GM18519 (cell line): ENCODE measurements at regions not wholly inside any gene's neighbourhood (a gene's known extent, or its start where the extent isn't known, plus 50 kb on each side); places are given as distances from the start of the nearest gene placed in this dataset.

Source experiments
- ATAC-seq: cut with Tn5 transposase; IDR thresholded peaks from one replicate; pipeline ENCODE4 v1.9.1; 2021; ENCODE audit warnings: mild to moderate bottlenecking, moderate library complexity; ENCODE audit not compliant: unreplicated experiment, low FRiP score

DNA sequence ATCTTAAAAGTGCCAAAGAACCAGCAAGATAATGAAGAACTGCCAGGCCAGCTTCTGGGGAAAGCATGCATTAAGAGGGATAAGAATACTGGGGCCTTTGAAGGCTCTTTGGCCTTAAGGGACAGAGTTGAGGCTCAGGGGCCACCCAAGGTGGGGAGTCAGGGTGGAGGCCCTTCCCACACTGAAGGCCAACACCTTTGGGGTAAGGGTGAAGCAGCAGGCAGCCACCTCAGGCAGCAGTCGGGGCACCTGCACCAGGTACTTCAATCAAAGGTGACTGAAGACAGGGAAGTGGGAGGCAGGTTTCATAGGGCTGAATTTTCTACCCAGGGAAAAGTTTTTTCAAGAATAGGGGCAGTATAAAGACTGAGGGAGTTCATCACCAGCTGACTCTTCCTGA, 87.7 kb upstream of the KLF13 start:
- no peak for ATAC-seq

DNA sequence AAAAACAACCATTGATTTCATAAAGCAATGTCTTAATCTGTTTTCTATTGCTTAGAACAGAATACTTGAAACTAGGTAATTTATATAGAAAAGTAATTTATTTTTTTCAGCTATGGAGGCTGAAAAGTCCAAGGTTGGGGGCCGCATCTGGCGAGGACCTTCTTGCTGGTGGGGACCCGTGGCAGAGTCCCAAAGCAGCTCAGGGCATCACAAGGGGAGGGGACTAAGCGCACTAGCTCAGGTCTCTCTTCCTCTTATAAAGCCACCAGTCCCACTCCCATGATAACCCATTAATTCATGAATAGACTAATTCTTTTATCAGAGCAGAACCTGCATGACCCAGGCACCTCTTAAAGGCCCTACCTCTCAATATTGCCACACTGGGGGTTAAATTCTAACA, 87.2 kb upstream of the KLF13 start:
- ATAC-seq: no peak

DNA sequence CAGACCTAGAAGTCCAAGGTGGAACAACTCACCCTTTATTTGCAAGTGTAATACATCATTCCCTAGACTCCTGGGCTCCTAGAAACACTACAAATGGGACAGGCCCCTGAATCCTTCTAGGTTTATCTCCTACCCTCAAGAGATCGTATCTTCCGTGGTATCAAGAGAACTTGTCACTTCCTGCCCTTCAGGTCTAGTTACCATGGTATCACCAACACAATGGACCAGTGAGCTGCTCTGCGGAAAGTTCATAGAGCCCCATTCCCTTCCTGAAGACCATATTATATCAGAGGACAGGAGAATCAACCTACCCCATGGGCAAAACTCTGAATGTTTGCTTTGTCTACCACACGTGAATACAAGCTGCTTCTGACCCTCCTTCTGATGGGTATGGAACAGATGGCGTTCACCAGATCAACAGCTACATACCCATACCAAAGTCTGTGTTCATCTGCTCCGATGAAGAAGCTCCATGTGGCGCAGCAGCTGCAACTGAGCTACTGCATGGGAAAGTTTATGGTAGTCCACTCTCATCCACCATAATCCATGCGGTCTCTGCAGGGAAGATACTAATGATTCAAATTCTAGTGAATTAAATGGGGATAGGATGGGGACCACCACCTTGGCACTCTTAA, 84.6 kb upstream of the KLF13 start:
- ATAC-seq: no peak

DNA sequence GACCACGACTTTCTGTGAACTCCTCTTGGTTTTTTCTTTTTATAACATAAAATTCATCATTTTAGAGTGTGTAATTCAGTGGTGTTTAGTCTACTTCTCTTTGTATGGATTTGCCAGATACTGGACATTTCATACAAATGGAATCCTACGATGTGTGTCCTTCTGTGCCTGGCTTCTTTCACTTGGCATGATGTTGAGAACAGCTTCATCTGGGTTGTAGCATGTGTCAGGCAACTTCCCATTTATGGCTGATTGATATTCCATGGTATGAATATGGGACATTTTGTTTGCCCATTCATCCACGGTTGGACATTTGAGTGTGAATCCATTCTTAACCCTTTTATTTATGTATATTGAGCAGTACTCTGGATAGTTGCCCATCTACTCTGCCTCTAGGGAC, 82.7 kb upstream of the KLF13 start:
- ATAC-seq: no peak

DNA sequence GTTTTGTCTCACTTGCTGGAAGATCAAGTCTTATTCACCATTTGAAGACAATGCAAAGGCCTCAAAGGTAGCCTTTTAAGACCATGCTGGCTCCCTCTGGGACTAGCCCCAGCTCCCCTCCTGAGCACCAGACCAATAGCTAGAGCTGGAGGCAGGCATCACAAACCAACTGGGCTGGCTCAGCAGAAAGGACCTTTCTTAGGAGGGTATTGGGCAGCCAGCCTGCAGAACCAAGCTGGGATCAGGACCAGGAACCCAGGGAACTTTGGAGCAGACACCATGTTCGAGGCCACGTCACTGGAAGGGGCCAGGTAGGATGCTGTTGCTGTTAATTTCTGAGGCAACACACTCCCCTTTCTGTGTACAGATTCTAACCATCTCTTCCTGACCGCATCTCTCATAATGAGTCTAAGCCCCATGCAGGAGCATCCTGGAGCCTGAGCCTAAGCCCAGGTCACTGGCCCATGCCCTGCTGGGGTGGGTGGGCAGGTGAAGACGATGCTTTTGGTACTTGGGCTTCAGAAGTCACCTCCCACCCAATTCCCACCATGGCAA, 81.4 kb upstream of the KLF13 start:
- no peak for ATAC-seq

DNA sequence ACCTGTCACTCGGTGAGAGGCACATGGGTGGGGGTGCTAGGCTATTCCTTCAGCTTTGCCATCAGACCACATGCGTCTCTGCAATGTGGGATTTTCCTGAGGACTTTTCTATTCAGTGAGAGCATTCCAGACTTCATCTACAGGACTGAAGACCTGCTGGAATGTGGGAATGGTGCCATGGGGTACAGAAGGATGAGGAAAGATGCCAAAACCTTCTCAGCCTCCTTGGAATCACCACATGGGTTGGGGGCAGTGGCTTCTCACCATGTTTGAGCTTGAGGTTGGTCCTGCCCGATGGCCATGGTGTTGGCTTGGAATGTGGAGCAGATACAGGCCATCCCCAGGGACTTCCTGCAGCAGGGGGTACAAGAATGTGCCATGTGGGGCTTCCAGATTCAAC, 80.9 kb upstream of the KLF13 start:
- ATAC-seq: no peak

DNA sequence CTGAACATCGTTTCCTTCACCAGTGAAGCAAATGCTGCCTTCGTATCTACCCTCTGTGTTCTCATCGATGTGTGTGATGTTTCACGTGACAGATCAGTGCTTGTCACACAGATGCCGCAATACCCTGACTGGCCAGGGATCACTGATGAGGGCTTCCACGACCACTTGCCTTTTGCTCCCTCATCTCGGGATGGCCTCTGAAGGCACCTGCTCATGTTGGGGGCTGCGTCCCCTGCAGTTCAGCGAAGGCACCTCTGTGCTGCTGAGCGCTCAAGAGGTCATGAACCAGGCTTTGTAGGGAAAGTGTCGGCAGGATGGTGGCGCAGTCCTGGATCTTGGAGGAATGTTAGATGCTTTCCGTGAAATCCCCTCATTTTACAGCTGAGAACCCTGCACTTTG, 79.2 kb upstream of the KLF13 start:
- no peak for ATAC-seq

DNA sequence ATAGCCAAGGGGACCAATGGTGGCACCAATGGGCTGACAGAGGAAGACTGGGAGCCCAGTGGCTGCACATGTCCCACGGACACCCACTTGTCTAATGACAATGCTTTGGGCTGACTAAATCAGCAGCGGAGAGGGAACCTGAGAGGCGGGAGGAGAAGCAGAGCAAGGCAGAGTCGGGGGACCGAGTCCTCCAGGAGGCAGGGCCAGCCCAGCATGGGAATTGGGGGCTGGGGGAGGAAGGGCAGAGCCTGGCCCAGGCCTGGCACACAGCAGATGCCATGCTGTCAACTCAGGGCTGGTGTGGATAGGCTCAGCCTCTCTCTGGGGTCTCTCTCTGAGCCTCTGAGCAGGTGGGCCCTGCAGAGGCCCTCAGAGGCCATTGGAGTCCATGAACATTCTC, 78.4 kb upstream of the KLF13 start:
- ATAC-seq: no peak

DNA sequence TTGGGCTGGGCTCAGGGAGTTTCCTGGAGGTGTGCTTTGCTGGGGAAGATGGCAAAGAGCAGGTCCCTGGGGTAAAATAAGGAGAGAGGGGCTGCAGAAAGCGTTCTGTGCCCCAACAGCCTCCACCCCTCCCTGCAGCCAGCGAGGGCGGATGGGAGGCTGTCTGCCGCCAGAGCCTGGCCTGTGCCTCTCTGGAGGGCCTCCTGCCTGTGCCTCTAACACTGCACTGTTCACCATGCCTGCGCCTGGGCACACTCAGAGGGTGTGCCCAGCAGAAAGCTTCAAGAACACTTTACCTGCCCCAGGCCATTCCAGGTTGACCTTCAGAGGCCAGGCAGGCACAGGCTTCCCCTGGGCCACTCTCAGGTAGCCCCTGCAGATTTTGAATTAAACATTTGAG, 77.7 kb upstream of the KLF13 start:
- no peak for ATAC-seq

DNA sequence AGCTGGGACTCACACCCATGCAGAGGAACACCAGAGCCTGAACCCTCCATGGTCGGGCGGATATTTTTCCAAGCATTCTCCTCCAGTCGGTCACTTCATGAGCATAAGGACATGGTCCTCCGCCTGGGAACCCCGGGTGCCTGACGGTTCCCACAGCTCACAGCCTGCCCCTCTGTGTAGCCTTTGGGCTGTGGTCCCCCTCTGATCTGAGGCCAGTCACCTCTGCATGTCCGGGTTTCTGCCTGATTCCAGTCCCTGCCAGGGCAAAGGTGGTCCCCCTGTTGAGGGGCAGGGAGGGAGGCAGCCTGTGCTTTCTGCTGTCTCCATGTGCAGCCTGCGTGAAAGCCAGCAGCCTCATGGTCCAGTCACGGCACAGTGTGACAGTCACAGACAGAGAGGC, 76.6 kb upstream of the KLF13 start:
- no peak for ATAC-seq

DNA sequence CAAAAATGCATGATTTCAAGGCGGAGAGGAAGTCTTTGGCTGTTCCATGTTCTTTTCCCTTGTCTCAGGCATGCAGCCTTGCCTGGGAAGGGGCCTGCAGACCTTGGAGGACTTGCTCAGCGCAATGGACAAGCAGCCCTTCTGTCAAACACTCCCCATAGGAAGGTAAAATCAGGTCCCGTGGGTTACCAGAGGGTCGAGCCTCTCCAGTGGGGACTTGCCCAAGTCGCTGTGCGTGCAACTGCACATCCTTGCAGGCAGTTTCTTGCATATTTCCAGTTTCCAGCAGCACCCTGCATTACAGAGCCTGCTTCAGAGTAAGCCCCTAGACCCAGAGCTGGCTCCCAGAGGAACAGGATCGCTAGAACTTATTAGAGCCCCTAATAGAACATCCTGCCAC, 75.5 kb upstream of the KLF13 start:
- ATAC-seq: no peak

DNA sequence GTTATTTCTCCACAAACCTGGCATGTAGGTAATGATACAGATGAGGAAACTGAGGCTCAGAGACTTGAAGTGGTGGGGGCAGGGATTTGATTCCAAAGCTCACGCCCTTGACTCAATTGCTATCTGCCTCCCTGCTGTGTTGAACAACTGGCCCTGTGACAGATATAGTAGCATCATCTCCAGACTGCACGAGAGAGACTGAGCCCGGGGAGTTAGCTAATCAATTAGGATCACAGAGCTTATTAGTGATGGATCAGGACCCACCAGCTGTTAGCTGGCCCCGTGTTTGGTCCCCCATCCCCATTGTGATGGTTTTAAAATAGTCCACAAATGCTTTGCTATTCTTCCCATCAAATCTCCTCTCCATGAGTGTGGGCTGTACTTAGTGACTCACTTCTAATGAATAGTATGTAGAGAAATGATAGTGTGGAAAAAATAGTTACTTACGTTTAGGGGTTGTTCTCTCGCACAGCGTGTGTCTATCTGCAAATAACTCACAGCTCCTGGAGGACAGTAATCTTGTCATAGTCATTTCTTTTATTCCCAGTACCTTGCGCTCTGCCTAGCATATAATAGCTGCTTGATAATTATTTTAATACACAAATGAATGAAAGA, 74.4 kb upstream of the KLF13 start:
- no peak for ATAC-seq

DNA sequence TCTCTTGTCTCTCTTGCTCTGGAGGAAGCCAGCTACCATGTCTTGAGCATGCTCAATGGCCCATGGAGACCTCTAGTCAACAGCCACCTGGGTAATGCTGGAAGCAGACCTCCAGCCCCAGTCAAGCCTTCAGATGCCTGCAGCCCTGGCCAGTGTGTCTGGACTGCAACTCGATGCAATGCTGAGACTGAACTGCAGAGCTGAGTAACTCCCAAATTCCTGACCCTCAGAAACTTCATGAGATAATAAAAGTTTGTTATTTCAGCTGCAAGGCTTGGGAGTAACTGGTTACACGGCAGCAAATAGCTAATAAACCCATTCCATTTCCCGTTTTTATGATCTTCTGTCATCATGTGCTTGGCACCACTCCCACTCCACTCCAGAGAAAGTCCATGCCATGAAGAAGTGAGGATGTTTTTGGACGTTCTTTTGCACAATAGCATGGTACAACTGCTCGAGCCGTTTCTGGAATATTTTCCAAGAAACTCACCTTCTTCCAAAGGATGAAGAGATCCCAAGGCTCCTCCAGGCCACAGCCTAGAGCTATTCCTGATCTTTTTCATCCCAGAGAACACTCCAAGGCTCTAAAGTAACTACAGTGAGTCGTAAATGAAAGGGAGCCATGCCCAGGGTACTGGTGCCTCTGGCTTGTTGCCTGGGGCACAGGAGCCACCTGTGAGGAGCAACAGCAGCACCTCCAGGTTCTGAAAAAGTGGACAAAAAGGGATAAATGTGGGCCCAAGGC, 72.0 kb upstream of the KLF13 start:
- ATAC-seq: no peak

DNA sequence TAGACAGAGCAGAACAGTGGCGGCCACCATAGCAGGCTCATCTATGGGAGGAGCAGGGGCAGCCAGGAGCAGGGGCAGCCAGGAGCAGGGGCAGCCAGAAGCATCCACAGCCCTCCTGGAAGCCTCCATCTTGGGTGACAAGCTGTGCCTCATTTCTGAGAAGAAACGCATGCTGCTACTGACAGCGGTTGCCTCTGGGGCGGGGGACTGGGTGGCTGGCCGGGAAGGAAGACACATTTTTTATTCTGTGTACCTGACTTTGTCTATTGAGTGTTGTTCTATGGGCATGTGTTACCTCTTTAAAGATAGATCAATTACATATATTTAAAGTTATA, 71.5 kb upstream of the KLF13 start:
- no peak for ATAC-seq

DNA sequence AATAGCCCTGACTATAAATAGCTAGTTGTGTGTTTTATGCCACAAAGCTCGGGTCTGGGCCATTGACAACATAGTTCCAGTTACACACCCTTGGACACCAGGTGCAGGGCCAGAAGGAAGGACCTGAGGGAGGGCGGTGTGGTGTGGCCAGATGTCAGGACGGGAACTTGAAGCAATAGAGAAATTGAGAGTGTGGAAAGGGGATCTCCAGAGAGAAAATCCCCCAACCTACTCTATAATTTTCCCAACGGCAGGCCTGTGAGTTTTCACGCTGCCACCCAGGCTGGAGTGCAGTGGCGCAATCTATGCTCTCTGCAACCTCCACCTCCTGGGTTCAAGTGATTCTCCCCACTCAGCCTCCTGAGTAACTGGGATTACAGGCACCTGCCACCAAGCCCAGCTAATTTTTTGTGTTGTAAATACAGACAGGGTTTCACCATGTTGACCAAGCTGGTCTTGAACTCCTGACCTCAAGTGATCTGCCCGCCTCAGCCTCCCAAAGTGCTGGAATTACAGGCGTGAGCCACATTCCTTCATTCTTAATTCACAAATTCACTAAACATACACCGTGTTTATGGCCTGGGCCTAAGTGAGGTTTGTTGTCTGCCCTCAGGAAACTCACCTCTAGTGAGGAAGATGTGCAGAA, 70.8 kb upstream of the KLF13 start:
- no peak for ATAC-seq

DNA sequence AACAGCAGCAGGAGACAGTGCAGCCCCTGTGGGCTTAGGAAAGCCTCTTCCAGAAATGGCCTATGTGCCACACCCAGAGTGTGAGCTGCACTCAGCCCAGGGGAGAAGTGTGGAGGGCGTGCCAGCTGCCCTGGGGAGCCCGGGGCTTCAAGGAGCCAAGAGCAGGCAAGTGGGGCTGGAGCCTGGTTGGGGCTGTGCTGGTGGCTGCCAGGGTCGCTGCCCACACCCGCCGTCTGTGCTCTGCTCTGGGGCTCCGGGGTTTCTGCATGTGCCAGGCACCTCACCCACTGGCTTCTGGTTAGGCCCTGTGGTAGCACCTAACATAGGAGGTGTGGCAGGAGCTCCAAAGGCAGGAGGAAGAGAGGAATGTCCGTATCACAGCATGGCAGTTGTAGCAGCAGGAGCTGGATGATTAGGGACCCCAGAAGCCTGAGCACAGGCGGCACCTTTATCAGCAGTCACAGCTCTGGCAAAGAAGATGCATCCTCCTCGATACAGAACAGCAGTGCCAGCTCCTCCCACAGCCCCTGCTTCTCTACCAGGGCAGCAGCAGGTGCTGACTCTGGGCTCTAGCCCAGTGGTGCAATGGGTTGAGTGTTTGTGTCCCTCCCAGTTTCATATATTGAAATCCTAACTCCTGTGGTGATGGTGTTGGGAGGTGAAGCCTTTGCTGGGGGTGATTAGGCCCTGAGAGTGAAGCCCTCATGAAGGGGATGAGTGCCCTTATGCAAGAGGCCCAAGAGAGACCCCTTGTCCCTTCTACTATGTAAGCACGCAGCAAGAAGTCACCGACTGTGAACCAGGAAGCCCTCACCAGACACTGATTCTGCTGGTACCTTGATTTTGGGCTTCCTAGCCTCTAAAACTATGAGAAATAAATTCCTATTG, 70.0 kb upstream of the KLF13 start:
- no peak for ATAC-seq

DNA sequence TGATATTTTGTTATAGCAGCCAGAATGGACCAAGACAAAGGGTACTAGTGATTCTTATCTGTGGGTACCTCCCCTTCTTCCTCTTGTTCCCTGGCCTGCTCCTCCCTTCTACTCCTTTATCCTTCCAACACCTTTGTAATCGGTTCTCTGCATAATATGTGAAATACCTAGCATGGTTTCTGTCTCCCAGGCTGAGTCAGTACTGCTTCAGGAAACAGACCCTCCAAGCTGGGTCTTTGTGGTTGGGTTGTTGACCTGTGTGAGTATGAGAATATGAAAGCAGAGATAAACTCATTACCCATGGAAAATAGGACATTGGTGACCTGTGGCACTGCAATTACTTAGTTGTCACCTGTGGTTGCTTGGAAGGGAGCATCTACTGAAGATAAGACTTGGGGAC, 69.3 kb upstream of the KLF13 start:
- no peak for ATAC-seq

DNA sequence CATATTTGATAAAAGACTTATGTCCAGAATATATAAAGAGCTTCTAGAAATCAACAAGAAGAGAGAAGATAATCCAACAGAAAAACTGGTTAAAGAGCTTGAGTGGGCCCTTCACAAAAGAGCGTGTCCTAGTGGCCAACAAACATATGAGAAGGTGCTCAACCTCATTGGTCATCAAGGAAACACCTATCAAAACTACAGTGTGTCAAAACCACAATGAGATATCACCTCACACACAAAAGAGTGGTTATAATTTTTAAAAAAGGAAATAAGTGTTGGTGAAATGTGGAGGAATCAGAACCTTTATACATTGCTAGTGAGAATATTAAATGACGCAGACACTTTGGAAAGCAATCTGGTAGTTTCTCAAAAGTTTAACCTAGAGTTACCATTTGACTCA, 68.4 kb upstream of the KLF13 start:
- ATAC-seq: no peak

DNA sequence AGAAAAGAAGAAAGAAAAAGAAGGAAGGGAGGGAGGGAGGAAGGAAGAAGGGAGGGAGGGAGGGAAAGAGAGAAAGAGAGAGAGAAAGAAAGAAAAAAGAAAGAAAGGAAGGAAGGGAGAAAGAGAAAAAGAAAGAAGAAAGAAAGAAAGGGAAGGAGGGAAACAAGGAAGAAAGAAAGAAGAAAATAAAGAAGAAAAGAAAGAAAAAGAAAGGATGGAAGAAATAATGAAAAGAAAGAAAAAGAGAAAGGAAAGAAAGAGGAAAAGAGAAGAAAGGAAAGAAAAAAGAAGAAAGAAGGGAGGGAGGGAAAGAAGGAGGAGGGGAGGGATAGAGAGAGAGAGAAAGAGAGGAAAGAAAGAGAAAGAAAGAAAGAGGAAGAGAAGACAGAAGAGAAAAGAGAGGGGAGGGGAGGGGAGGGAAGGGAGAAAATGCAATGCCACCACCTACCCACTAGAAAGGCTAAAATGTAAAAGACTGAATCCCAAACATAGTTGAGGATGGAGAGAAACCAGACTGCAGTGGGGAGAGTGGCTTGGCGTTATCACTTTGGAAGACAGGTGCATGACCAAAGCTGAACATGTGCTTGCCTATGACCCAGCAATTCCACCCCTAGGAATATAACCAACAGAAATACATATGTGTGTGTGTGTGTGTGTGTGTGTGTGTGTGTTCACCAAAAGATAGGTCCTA, 66.9 kb upstream of the KLF13 start:
- no peak for ATAC-seq
